Thymus (tissue), 11 donors: ENCODE measurements at regions not wholly inside any gene's neighbourhood (a gene's known extent, or its start where the extent isn't known, plus 50 kb on each side); places are given as distances from the start of the nearest gene placed in this dataset.

Experiments
- DNase-seq, 9 donors: peaks; one replicate each; pipeline ENCODE4 v3.0.0-alpha.2; 2013; ENCODE audit warnings: low spot score in 9 of 9, low read depth in 6 of 9, missing footprints in 1 of 9
- H3K27ac ChIP-seq, 2 donors: one replicate each; pipeline ENCODE4 v1.5.1; 2013; ENCODE audit warnings: control low read depth in 1 of 2, low read depth in 1 of 2, low read length in 1 of 2, mild to moderate bottlenecking in 1 of 2, moderate library complexity in 1 of 2
- H3K27me3 ChIP-seq, 2 donors: one replicate each; pipeline ENCODE4 v1.5.1; 2013; ENCODE audit warnings: low read length in 1 of 2; ENCODE audit not compliant: control insufficient read depth in 2 of 2, insufficient read depth in 1 of 2
- H3K36me3 ChIP-seq, 2 donors: one replicate each; pipeline ENCODE4 v1.5.1; 2013; ENCODE audit warnings: low read length in 1 of 2, mild to moderate bottlenecking in 1 of 2, moderate library complexity in 1 of 2; ENCODE audit not compliant: control insufficient read depth in 2 of 2, insufficient read depth in 2 of 2
- H3K4me1 ChIP-seq, 2 donors: one replicate each; pipeline ENCODE4 v1.5.1; 2013; ENCODE audit warnings: low read length in 2 of 2; ENCODE audit not compliant: control insufficient read depth in 2 of 2, insufficient read depth in 2 of 2
- H3K4me3 ChIP-seq, 2 donors: one replicate each; pipeline ENCODE4 v1.5.1; 2013; ENCODE audit warnings: low read length in 2 of 2, control low read depth in 1 of 2, mild to moderate bottlenecking in 1 of 2
- H3K9me3 ChIP-seq, 2 donors: one replicate each; pipeline ENCODE4 v1.5.1; 2013; ENCODE audit warnings: low read length in 1 of 2, mild to moderate bottlenecking in 1 of 2; ENCODE audit not compliant: control insufficient read depth in 2 of 2, insufficient read depth in 1 of 2
- WGBS: extraction: QIAGEN DNeasy Blood & Tissue Kit; methylation state at CpG from one replicate; pipeline ENCODE4 v1.1.7; 2013; 5-methylcytosine and 5-hydroxymethylcytosine counted together
- donor health status: healthy.

DNA sequence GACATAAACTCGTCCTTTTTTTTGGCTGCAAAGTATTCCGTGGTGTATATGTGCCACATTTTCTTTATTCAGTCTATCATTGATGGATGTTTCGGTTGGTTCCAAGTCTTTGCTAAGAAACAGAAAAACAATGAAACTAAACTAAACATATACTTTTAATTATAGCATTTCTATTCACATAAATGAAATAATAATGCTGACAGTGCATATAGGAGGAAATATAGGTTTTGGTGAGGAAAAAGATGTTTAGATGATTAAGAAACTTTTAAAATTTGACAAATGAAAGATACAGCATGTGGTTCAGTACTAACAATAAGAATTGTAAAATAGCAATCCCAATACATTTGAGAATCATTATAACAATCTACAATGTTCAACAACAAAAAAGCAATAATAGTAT is 1094.5 kb upstream of the CDH6 start:
- WGBS: 87% methylated on average over 3 of the region's 3 CpGs
- no peak overlapping the region for H3K27ac ChIP-seq
- no peak for DNase-seq
- H3K36me3 ChIP-seq: no peaks in the 10 kb centered on the region
- H3K27me3 ChIP-seq: no peaks in the 10 kb centered on the region
- H3K9me3 ChIP-seq: no peaks in the 10 kb centered on the region
- no peak overlapping the region for H3K4me3 ChIP-seq
- no peaks in the 10 kb centered on the region for H3K4me1 ChIP-seq

DNA sequence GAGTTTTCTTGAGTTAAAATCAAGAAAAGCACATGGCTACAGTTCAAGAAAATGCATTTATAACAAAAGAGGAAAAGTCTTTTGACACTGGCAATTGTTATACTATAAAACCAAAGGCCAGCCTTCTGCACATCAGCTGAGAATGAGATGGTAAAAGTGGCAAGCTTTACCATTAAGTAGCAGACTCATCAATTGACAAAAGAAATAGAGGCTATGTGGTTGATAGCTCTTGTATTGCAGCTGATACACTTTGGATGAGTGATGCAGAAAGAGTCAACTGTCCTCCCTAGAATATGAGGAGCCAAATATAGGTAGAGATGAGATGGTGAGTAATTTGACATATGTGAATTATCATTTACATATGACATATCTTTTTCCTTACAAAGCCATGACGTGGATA is 1100.9 kb upstream of the CDH6 start:
- Histone ChIP-seq H3K9me3 (no peaks in the 10 kb centered on the region), H3K27me3 (no peaks in the 10 kb centered on the region), H3K27ac (no peak overlapping the region), H3K36me3 (no peaks in the 10 kb centered on the region), H3K4me1 (no peaks in the 10 kb centered on the region), H3K4me3 (no peak overlapping the region)
- no peak for DNase-seq
- 79% methylated on average over 1 of the region's 1 CpG for WGBS

DNA sequence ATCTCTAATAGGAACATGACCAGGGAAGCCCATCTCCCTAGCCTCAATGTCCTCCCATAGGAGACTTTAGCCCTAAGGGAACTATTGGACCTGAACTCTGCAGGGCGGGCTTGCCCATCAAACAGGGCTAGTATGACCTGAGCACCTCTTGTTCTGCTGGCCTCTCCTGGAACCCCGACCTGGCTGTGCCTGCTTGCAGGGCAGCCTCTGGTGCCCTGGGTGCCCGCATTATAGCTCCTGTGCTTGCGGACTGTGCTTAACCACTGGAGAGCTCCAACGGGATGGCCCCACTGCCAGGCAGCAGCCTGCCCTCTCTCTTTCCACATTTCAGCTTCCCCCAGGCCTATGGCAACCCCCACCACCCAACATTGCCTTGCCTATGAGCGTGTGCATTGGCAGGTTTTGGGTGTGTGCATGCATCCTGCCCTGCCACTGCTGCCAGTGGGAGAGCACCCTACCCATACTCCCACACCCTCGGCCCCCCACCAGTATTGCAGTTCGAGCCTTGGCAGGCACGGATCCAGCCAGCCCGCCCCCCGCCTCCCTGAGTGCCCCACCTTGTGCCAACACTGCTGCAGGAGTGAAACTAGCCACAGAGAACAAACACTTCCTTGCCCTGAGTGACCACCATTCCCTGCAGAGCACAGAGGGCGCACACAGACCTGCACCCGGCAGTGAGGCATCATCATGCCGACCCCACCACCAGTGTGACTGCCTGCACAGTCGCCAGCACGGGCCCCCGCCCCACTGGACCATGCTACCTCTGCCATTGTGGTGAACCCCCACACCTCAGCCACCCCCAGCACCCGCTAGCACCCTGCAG is 1123.8 kb upstream of the CDH6 start:
- no peak overlapping the region for H3K27ac ChIP-seq
- no peak overlapping the region for H3K4me3 ChIP-seq
- H3K36me3 ChIP-seq: no peaks in the 10 kb centered on the region
- H3K4me1 ChIP-seq: no peaks in the 10 kb centered on the region
- H3K9me3 ChIP-seq: peaks cover 0 to 10% of the 10 kb centered on the region in 2 donors
- no peak for DNase-seq
- WGBS: 89% methylated on average over 18 of the region's 18 CpGs
- no peaks in the 10 kb centered on the region for H3K27me3 ChIP-seq

DNA sequence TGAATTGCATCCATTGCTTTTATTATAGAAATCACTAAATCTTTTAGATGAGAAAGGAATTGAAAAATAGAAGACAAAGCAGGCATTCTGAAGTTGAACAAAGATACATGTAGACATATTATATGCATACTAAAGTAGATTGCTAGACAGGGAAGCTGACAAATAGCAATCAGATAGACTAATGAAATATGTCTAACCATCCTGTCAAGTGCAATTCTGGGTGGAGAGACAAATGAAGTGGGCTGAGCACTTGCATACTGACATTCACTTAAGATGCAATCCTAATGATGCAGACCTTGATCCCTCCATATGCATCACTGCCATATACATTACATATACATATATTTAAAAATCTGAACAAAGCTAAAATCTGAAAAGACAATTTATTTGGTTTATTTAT is 1130.0 kb upstream of the CDH6 start:
- Histone ChIP-seq H3K4me3 (no peak overlapping the region), H3K27me3 (no peaks in the 10 kb centered on the region), H3K36me3 (no peaks in the 10 kb centered on the region), H3K4me1 (no peaks in the 10 kb centered on the region), H3K27ac (no peak overlapping the region), H3K9me3 (no peaks in the 10 kb centered on the region)
- no peak for DNase-seq

DNA sequence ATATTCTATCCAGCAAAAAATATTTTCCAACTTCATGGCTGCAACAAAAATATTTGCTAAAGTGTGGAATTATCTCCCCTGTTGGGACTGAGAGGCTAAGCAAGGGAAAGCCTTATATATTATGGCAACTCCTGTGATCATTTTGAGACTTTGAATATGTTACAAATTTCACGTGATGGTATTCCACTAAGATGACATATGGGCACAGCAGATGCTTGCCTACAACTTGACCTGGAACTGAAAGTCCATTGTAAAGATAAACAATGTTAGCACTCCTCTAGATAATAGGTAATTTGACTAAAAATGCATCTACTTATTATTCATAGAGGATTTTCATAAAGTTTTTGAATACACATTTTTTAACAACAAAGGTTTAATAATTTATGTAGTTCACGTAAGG is 1141.5 kb upstream of the CDH6 start:
- WGBS: 91% methylated on average over 2 of the region's 2 CpGs
- H3K27ac ChIP-seq: no peak overlapping the region
- no peaks in the 10 kb centered on the region for H3K27me3 ChIP-seq
- H3K4me1 ChIP-seq: no peaks in the 10 kb centered on the region
- no peak overlapping the region for H3K4me3 ChIP-seq
- H3K9me3 ChIP-seq: no peaks in the 10 kb centered on the region
- H3K36me3 ChIP-seq: no peaks in the 10 kb centered on the region
- DNase-seq: no peak

DNA sequence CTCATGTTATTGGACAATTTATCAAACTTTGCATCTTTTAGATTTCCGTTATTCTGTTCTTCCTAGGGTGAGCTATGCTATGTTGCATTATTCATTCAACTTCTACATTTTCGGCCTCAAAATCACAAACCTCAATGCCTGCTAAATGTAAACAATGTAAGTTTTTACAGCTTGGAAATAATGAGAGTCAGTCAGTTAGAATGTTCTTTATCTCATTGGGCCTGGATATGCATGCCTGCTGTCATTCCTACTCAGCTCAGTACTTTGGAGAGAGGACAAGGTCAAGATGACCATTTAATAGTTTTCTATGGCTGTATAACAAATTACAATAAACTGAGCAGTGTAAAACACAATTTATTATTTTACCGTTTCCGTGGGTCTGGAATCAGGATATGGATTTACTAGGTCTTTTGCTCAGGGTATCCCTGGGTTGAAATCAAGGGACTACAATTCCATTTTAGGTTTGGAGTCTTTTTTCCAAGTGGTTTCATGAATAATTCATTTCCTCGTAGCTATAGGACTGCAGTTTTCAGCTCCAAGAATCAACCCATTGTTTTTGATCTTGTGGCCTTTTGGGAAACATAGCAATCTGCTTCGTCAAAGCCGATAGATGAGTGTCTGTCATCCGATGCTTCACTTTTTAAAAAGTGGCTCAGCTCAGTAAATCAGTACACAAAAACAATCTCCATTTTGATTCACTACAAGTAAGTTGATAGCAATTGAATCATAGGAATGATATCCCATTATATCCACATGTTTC is 1143.2 kb upstream of the CDH6 start:
- Histone ChIP-seq H3K36me3 (no peaks in the 10 kb centered on the region), H3K27ac (no peak overlapping the region), H3K4me1 (no peaks in the 10 kb centered on the region), H3K27me3 (no peaks in the 10 kb centered on the region), H3K9me3 (no peaks in the 10 kb centered on the region), H3K4me3 (no peak overlapping the region)
- no peak for DNase-seq
- 93% methylated on average over 8 of the region's 8 CpGs for WGBS

DNA sequence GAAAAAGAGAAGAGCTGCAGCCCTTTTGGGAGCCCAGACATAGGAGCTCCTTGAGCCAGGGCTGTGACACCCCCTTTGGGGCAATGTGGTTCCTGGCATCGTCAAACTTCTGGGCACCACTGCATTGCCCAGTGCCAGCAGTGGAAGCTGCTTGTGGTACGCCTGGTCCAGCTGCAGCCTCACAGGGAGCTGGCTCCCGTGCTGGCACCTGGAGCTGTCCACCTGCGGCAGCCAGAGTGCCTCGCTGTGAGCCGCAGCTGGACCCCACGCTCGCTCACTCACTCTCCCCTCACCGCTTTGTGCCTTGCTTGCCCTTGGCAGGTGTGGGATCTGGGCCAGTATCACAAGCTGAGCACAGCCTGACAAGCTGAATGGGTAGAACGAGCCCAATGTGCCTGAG is 1150.8 kb upstream of the CDH6 start:
- Histone ChIP-seq H3K36me3 (no peaks in the 10 kb centered on the region), H3K27ac (no peak overlapping the region), H3K4me1 (no peaks in the 10 kb centered on the region), H3K9me3 (no peaks in the 10 kb centered on the region), H3K4me3 (no peak overlapping the region), H3K27me3 (no peaks in the 10 kb centered on the region)
- no peak for DNase-seq
- 91% methylated on average over 10 of the region's 10 CpGs for WGBS

DNA sequence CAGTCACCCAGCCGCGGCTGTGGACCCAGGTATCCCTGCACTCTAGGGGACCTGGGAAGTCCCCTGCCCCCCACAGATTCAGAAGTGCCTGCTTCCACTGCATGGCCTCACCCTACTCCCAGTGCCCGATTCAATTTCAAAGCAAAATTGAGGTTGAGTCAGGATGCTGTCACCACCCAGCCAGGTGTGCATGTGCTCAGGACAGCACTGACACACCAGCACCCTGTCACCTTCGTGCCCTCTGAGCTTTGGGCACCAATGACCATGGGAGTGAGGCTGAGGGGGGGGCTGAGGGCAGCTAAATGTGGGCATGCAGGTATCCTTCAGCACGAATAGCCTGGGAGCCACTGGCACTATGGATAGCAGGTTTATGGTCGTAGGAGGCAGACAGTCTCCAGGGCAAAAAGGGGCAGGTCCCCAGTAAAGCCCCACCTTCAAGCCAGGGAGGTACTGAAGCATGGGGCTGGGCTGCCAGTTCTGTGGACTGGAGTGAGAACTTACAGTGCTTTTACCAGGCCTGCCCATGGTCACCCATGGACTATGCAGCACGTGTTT is 1151.6 kb upstream of the CDH6 start:
- H3K4me3 ChIP-seq: no peak overlapping the region

DNA sequence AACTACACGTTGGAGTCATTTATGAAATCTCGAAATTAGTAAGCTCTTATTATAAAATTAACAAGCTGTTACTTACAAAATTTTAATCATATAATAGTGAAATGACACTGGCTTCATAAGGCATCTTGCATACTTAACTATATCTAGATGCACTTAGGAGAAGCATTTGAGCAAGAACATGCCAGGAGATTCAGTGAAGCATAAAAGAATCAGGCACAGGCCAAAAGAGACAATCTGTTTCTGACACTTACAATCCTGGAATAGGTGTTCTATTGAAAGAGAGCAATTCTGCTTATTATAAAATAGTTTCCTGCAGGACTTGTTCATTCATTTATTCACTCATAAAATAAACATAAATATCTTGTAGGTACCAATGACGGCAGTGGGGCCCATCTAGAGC is 1152.2 kb upstream of the CDH6 start:
- 96% methylated on average over 3 of the region's 3 CpGs for WGBS
- H3K4me1 ChIP-seq: no peaks in the 10 kb centered on the region

More for the DNA sequence above, 1151.6 kb upstream of the CDH6 start:
- Histone ChIP-seq H3K9me3 (no peaks in the 10 kb centered on the region), H3K27ac (no peak overlapping the region), H3K27me3 (no peaks in the 10 kb centered on the region), H3K4me1 (no peaks in the 10 kb centered on the region), H3K36me3 (no peaks in the 10 kb centered on the region)
- no peak for DNase-seq
- 88% methylated on average over 7 of the region's 7 CpGs for WGBS

More for the DNA sequence above, 1152.2 kb upstream of the CDH6 start:
- no peak for DNase-seq
- no peak overlapping the region for H3K4me3 ChIP-seq
- H3K27ac ChIP-seq: no peak overlapping the region
- no peaks in the 10 kb centered on the region for H3K9me3 ChIP-seq
- no peaks in the 10 kb centered on the region for H3K27me3 ChIP-seq
- H3K36me3 ChIP-seq: no peaks in the 10 kb centered on the region
